CD4-positive, alpha-beta T cell treated with Interleukin-17A for 1 hour (primary cell): ENCODE measurements at regions not wholly inside any gene's neighbourhood (a gene's known extent, or its start where the extent isn't known, plus 50 kb on each side); places are given as distances from the start of the nearest gene placed in this dataset.
"Not testable (repeated sequence)": the region's sequence is repeated elsewhere in the genome, so short reads cannot be mapped to it uniquely, and the experiment has no call there.

ENCODE experiments used
- DNase-seq: peaks from one replicate; pipeline ENCODE4 v3.0.0-alpha.2; 2020

DNA sequence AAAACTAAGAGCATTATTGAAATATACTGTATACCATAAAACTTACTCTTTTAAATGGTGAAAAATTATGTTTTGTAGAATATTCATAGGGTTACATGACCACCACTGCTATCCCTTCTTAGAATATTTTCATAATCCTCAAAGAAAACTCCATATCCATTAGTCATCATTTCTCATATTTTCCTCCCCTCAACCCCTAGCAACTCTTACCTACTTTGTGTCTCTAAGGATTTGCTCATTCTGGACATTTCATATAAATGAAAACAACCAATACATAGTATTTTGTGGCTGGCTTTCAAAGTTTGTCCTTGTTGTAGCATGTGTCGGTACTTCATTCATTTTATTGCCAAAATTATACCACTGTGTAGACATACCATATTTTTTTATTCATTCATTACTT is 863.8 kb downstream of the KCNA4 start:
- no peak for DNase-seq

GRCh38 chr11:29142573-29142972 is 874.3 kb downstream of the KCNA4 start:
- not testable (repeated sequence) for DNase-seq

- no peak for DNase-seq
These were observed 881.3 kb downstream of the KCNA4 start for GRCh38 chr11:29135504-29135903.

DNA sequence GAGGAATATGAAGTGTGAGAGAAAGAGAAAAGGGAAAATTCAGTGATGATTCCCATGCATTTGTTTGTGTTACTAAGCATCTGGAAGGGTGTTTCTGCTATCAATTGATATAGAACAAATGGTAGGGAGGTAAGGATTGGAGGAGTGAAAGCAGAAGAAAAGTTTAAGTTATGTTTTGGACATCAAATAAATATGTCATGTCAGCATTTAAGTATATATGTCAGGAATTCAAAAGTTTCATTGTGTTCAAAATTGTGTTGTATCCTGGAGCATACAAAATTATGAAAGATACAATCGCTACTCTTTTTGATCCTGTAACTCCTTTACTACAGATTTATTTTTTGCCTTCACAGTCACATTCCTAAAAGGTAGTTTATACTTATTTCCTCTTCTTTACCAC is 885.8 kb downstream of the KCNA4 start:
- DNase-seq: no peak

GRCh38 chr11:29129844-29130243 is 887.0 kb downstream of the KCNA4 start:
- no peak for DNase-seq

DNA sequence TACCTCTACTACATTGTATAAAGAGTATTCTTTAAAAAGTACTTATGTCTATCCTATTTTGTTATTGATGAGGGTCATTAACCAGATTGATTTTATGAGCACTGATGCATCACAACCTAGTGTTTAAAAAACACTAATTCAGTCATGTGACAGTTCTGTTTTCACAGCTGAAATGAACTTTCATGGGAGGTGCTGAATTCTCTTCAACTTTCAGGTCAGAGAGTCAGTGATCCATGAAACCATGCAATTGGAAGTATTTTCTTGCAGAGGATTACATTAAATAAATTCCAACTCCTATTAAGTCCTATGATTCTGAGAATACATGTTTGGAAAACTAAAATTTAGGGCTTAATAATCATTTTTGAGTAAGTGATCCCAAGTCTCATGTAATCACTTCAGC is 889.4 kb downstream of the KCNA4 start:
- no peak for DNase-seq

GRCh38 chr11:29125606-29126005 is 891.2 kb downstream of the KCNA4 start:
- DNase-seq: no peak

GRCh38 chr11:29124470-29124869 is 892.4 kb downstream of the KCNA4 start:
- no peak for DNase-seq

- DNase-seq: no peak
These were observed 896.9 kb downstream of the KCNA4 start for GRCh38 chr11:29119707-29120618.

GRCh38 chr11:29119116-29119515 is 897.7 kb downstream of the KCNA4 start:
- no peak for DNase-seq

GRCh38 chr11:29100967-29101366 is 915.9 kb downstream of the KCNA4 start:
- no peak for DNase-seq

- DNase-seq: no peak
These were observed 921.0 kb downstream of the KCNA4 start for GRCh38 chr11:29095821-29096220.

DNA sequence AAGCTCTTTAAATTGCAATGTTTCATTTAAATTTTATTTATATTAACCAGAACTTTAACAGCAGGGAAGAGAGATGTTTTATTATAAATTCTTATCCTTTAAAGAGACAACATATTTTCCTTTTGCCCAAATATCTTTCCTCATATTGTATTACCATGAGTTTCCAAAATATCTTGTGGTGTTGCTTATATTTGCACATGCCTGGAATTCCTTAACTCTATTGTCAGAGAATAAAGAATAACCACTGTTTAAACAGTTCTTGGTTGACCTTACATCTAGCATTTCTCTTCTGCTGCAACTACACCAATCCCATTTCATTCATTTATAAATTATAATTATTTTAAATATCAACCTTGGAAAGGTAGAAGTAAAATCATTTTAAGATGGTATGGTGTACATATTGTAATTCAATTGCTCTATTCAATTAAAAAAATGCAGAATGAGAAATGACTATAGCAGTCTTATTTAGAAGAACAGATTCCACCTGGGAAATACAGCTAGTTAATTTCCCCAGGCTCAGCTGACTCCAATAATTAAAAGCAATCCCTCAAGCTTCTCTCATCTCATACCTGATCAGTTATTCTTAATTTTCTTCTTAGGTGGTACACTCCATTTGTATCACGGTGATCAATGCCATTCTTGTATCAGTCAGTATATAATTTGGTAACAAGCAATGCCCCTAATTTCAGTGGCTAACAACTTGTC is 923.3 kb downstream of the KCNA4 start:
- no peak for DNase-seq

DNA sequence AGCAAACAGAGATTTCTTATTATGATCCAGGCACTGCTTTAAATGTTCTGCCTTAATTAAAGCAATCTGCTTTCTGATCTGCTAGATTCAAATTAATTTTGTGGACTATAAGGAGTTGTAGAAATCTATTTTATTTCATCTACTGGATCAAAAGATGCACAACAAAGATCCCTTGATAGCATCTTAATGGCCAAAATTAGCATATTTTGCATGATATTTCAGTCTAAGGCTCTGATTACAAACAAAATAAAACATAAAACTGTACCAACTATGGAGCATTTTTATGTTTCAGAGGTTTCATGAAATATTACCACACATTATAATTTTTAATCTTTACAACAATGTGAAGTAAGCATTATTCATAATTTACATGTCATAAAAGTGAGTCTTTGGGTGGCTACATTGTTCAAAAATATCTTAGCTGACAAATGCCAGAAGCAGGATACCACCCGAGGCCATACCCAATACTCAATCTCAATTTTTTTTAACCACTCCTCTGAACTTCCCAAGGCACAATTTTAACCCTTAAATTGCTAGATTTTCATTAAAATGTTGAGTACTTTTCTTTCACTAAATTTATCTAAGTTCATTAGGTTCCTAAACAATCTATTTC is 929.5 kb downstream of the KCNA4 start:
- no peak for DNase-seq

GRCh38 chr11:29075726-29076125 is 941.1 kb downstream of the KCNA4 start:
- no peak for DNase-seq

DNA sequence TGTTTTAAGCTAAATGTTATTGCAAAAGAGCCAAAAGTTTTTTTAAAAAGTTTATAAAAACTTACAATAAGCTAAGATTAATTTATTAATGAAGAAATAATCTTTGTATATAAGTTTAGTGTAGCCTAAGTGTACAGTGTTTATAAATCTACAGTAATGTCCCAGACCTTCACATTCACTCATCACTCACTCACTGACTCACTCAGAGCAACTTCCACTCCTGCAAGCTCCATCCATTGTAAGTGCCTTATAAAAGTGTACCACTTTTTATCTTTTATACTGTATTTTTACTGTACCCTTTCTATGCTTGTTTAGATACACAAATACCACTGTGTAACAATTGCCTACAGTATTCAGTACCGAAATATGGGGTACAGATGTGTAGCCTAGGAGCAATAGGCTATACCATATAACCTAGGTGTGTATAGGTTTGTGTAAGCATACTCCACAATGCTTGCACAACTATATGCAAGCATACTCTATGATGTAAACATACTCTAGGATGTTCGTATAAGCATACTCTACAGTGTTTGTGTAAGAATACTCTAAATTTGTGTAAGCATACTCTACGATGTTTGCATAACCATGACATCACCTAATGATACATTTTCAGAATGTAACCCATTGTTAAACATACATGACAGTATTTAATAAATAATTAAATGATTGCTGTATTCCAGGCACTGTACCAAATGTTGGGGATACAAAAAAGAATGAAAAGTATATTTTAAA is 953.0 kb downstream of the KCNA4 start:
- no peak for DNase-seq

DNA sequence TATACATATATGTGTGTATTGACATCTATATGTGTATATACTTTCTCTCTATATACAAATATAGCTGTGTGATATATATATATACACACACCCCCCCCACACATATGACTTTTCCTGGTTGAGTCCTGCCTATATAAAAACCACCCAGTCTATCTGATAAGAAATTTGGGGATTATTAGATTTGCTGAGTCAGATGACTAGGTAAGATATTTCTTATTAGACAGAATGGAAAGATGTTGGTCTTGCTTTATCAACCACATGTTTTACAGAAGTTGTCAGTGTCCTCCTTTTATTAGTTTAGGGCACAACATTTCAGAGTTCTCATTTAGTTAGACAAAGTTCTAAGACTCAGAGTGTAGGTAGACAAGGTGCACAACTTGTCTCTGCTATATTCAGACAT is 953.3 kb downstream of the METTL15 start:
- no peak for DNase-seq

- DNase-seq: not testable (repeated sequence)
These were observed 948.3 kb downstream of the METTL15 start for GRCh38 chr11:29056487-29056886.

DNA sequence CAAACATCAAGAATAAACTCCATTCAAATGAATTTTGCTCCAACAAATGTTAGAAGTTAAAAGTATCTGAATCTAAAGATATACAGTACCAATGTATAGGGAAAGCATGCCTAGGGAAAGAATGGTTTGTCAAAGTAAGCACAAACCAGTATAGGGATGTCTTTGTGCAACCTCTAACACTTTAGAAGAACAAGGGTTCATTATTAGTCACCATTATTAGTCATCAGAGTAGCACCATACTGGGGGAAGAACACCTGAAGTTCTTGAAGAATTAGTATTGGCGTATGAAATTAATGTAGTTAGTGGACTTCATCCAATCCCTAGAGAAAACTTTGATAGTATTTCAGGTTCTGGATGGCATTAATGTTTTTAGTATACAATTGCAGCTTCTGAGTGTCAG is 943.7 kb downstream of the METTL15 start:
- DNase-seq: no peak

GRCh38 chr11:29050962-29051361 is 942.8 kb downstream of the METTL15 start:
- DNase-seq: not testable (repeated sequence)

DNA sequence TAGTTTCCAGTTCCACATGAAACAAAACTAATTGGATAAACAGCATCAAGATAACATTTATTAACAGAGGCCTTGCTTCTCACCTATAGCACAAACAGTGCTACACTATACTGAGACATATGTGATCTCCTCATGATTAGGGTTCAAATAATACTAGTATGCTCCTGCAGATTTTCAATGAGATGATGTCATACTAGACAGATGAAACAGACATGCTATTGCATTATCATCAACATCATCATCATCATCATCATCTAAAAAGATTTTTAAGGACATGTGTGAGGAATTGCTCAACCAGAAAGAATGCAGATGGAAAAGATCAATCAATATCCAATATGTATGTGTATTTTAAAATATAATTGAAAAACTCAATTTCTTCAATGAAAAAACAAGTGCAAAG is 932.3 kb downstream of the METTL15 start:
- no peak for DNase-seq

- no peak for DNase-seq
These were observed 924.4 kb downstream of the METTL15 start for GRCh38 chr11:29032384-29033149.
